ENCODE measurements at regions not wholly inside any gene's neighbourhood (a gene's known extent, or its start where the extent isn't known, plus 50 kb on each side); places are given as distances from the start of the nearest gene placed in this dataset.

- DNase-seq = no peak
Observed at GRCh38 chr1:168455764-168456163, 88.0 kb downstream of the XCL2 start.

- no peak for DNase-seq
Observed at GRCh38 chr1:168454211-168454815, 89.5 kb downstream of the XCL2 start.

- no peak for DNase-seq
Observed at GRCh38 chr1:168453056-168453455, 90.7 kb downstream of the XCL2 start.

- DNase-seq = no peak
Observed at GRCh38 chr1:168452329-168452728, 91.5 kb downstream of the XCL2 start.

GRCh38 chr1:168447871-168448270 lies 95.9 kb downstream of the XCL2 start:
- DNase-seq = no peak

- no peak for DNase-seq
Observed at GRCh38 chr1:168446081-168446480, 97.7 kb downstream of the XCL2 start.

- peak; percentile 37 for DNase-seq
Observed at GRCh38 chr1:168443899-168444298, 99.9 kb downstream of the XCL2 start.

GRCh38 chr1:168443356-168443755 lies 100.4 kb downstream of the XCL2 start:
- no peak for DNase-seq

- DNase-seq = no peak
Observed at GRCh38 chr1:168442931-168443330, 100.9 kb downstream of the XCL2 start.

GRCh38 chr1:168441745-168442144 lies 102.1 kb downstream of the XCL2 start:
- DNase-seq = no peak

- peak; percentile 88 for DNase-seq
Observed at GRCh38 chr1:168439456-168440375, 104.1 kb downstream of the XCL2 start.

- DNase-seq = no peak
Observed at GRCh38 chr1:168438626-168439025, 105.2 kb downstream of the XCL2 start.

GRCh38 chr1:168437821-168438220 lies 106.0 kb downstream of the XCL2 start:
- DNase-seq = no peak

- no peak for DNase-seq
Observed at GRCh38 chr1:168435439-168435838, 108.4 kb downstream of the XCL2 start.

GRCh38 chr1:168433238-168433637 lies 110.6 kb downstream of the XCL2 start:
- DNase-seq = no peak

- no peak for DNase-seq
Observed at GRCh38 chr1:168431882-168432281, 111.9 kb downstream of the XCL2 start.

- no peak for DNase-seq
Observed at GRCh38 chr1:168430321-168430720, 113.5 kb downstream of the XCL2 start.

- DNase-seq = no peak
Observed at GRCh38 chr1:168428063-168428731, 115.6 kb downstream of the XCL2 start.

GRCh38 chr1:168427051-168427450 lies 116.7 kb downstream of the XCL2 start:
- no peak for DNase-seq

- no peak for DNase-seq
Observed at GRCh38 chr1:168424281-168424680, 119.5 kb downstream of the XCL2 start.

GRCh38 chr1:168422203-168422847 lies 121.5 kb downstream of the XCL2 start:
- DNase-seq = no peak

GRCh38 chr1:168421399-168422004 lies 122.3 kb downstream of the XCL2 start:
- peak; percentile 60 for DNase-seq

GRCh38 chr1:168420177-168420576 lies 123.6 kb downstream of the XCL2 start:
- DNase-seq = no peak

Measured in CD4-positive, alpha-beta T cell treated with Interleukin-21 for 1 hour (primary cell).